ENCODE measurements at regions not wholly inside any gene's neighbourhood (a gene's known extent, or its start where the extent isn't known, plus 50 kb on each side); places are given as distances from the start of the nearest gene placed in this dataset.

DNA sequence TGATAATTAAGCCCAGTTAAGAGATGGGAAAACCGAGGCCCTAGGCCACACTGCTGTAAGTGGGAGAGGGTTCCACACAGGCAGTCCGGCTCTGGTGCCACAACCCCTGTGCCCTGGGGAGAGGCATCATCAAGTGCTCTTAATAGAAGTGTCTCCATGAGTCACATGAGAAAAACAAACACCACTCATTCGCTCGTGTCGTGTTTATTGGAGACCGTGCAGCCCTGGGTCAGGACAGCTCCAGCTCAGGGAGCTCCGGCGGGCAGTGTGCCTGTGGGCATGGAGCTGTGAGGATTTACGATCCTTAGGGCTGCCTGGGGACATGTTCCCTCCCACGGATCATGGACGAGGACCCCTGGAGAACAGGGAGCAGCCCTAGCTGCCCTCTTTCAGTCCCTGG, 658.5 kb downstream of the AJAP1 start:
- DNase-seq = no peak

DNA sequence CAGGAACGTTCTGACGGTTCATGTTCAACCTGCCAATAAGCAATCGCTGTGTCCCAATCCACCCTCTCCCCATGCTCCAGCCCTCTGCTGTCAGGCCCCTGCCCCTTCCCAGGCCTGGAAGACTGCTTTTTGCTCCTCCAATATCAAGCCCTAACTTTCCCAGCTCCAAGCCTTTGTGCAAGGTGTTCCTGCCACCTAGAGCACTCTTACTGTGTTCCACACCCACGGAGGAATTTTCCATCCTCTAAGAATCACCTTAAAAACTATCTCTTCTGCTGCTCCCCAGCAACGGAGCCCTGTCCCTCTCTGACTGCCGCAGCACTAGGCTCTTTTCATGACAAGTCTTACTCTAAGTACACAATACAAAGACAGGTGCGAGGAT, 657.9 kb downstream of the AJAP1 start:
- DNase-seq = no peak

DNA sequence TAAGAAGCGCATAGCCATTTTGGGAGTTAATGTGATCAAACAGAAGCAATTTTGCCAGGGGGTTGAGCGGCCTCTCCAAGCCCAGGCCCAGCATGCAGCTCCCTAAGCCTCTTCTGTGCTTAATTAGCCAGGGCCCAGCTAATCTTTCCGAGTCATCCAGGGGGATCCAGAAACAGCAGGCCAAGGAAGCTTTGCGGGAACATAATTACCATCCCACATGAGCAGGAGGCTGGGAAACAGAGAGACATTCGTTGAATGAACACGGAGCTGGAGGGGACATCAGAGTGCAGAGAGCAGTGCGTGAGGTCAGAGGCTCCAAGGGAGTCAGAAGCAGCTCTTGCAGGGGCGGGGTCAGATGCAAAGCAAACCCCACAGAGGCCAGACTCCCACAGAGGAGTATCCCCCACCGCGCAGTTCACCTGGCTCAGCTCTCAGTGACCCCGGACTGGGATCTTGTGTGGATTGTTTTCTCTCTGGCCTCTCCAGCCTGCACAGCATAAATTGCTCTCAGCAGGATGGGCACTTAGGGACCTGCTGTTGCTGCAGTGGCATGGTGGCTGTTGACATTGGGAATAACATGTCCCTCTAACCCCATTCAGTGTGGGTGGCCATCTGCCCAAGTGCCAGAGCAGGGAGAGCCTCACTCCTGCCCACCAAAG, 657.4 kb downstream of the AJAP1 start:
- no peak for DNase-seq

DNA sequence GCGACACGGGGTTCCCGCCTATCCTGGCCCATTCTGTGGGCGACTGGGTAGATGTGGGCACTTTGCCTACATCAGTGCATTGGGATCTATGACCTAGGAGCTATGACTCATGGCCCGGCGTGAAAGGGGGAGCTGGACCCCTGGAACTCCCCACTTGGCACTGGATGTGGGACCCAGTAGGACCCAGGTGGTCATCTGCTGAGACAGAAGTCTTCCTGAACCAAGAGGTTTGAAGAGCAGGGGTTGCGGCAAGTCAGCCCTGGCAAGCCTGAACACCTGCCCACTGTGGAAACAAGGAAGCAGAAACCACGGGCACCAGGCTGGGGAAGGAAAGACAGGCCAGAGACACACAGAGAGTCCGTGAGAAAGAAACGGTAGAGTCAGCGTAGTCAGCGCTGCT, 656.7 kb downstream of the AJAP1 start:
- DNase-seq = no peak

DNA sequence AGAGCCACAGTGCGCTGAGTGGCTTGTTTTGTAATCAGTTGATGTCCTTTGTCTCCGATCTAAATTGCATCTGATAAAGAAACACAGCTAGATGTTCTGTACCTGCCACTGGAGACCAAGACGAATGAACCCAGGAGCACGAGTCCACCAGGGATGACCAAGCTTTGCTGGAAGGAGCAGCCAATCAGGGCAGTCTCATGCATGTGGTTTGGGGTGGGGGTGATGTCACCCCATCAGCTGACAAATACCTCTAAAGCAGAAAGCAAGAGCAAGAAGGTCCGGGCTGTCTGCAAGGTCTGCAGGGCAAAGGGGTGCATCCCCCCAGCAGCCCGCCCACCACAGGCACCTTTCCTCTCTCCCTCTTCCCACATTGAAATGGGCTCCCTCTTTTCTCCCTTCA, 653.8 kb downstream of the AJAP1 start:
- DNase-seq = no peak

DNA sequence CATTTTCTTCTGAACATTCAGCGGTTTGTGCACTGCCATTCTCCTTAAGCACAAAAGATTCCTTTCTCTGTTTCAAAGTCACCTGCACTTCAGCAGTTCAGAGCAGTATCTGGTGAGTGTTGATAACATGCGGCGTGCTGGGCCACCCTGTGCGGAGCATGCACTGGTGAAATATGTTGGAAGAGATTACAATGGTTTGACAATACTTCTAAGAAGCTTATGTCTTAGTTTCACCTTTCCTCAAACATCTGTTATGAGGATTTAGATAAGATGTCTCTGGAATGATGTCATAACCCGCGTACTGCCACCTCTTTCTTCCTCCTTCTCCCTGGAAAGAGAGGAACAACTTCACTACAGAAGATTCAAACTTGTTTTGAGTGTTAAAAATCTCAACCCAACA, 650.3 kb downstream of the AJAP1 start:
- no peak for DNase-seq

DNA sequence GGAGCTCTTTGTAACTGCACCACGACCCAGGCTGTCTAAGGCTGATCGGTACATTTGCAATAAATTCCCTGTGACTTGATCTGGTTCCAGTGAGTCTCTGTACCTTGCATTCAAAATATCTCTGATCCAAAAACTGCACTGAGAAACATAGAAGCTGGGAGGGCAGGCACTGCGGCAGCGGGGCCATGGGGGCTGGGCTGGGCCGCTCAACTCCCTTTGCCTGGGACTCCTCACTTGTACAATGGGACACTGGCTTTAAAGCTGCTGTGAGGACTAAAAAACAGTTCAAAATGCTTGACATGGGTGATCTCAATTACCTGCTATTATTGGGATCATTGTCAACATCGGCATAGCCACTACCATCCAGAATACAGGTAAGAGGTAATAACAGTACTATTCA, 644.0 kb downstream of the AJAP1 start:
- DNase-seq = no peak

DNA sequence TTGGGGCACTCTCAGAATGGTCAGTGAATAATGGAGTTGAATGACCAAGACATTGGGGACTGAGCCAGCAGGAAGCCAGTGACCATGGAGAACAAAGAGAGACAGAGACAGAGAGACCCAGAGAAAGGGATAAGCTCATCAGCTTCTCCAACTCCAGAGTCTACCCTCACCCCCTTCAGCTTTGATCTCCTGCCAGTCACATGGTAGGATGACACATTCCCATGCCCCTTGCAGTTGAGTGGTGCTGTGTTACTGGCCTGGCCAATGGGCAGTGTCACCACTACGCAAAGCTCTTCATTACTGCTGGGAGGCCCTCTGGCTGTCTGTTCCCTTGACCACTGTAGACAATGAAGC, 643.5 kb downstream of the AJAP1 start:
- DNase-seq = no peak

DNA sequence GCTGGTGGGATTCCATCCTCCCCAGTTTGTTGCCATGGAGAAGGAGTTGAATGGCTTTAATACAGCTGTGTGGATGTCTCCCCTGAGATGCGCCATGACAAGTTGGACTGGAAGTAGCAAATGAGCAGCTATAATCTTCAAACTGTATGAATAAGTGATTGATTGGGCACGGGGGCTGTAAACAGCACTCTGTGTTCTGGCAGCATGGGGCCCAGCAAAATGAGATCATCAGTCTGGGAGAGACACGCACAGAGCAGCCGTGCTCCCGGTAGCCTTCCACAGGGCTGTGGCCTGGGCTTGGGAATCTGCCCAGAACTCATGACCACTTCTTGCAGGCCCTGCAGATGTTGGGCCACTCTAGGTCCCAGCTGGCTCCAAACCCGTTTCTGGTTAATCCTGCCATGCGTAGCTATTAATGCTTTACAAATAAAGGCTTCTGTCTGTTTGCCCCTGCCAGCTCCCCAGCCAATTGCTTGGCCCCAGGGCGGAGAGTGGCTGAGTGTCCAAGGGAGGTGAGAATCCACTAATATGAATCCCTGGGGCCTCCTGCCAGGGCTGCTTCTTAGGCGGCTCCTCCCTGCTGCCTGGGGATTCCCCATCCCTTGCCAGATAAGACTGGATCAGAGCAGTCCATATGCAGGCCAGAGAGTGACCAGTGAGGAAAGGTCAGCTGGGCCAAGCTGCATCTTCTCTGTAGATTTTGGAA, 642.9 kb downstream of the AJAP1 start:
- DNase-seq = no peak

DNA sequence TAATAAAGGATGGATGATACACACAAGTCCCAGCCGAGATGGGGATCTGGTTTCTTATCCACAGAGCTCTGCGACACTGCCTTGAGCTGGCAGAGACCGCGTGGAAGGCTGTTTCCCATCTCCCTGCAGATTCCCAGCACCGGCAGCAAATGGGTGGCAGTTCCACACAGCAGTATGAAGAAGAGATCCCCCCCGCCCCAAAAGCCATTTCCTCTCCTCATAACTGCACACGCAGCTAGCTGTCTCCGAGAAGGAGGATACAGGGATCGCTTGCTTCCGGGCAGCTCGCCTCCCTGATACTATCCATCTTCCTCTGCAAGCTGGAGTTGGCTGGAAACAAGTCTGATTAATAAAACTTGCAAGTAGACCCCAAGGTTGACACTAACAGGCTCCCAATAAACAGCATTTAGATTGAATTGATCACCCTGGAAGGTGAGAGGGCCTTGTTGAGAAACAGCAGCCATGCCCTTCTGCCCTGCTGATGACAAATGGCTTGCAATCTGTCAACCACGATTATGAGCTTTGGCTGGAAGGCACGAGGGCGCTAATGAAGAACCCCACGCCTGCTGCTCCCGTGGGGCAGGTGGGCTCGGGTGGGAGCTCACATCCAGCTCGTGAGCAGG, 642.3 kb downstream of the AJAP1 start:
- no peak for DNase-seq

DNA sequence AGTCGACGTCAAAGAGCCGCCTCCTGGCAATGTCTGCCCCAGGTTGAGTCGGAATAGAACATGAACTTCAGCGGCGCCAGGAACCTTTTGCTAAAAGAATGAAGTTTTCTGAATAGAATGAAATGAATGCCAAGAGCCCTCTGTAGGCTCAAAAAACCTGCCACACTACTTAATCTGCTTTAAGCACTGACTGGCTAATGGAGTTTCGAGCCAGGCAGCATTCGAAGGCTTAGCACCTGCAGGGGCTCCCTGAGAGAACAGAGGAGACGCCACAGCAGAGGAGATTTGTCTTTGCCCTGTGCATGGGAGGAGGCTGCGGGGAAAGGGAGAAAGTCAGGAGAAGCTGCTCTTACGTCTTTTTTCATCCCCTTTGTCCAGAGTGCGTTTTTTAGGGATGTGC, 641.7 kb downstream of the AJAP1 start:
- no peak for DNase-seq

DNA sequence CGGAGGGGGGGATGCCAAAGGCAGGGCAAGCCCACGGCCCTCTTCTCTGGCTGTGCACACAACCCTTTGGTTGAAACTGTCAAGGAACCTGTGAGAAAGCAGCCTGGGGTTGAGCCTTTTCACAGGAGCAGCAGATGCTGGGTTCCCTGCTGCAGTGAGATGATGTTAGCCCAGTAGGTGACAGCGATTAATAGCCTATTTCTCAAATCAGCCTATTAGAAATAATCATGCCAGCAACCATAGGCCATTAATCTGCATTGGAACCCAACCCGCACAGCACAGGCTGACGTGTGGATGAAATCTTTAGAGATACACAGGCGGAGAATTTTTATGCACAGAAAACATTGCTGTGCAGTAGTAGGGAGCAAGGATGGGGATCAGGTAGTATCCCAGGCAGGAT, 637.5 kb downstream of the AJAP1 start:
- DNase-seq = no peak

DNA sequence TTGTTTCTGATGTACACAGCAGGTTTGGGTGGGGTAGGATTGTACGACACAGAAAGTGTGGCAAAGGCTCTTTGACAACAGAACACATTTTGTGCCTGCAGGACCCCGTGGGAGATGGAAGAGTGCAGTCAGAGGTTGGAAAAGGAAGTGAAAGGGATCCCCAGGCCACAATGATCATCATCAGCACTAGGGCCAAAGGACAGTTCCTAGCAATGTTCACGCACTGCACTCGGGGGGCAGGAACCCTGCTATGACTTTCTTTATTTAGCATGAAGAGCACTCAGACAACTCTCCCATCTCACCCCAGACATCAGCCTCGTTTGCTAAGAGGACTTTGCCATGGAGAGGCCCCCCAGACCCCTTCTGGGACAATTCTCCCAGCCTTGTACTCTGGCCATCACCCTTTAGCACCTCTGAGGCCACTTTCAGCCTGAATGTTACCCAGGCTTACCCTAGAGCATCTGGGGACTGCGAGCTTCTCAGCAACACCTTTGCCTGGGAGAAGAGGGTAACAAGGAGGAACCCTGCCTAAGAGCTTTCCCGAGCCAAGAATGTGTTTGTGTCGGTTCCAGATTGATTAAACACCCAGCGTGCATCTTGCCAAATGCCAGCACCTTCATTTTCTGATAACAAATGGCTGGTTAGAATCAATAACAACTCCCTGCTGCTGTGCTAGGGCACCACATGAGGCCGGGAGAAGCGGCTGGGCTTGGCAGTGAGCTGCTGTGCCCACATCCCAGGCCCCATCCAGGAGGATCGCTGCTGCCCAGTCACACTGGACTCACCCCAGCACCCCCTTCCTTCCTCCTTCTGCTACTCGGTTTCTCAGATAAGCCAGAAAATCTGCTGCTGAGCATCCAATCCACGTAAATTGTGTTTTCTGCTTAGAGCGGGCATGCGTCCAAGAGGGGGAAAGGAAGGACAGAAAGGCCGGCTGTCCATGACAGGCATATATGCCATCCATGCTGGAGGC, 633.1 kb downstream of the AJAP1 start:
- DNase-seq = no peak

DNA sequence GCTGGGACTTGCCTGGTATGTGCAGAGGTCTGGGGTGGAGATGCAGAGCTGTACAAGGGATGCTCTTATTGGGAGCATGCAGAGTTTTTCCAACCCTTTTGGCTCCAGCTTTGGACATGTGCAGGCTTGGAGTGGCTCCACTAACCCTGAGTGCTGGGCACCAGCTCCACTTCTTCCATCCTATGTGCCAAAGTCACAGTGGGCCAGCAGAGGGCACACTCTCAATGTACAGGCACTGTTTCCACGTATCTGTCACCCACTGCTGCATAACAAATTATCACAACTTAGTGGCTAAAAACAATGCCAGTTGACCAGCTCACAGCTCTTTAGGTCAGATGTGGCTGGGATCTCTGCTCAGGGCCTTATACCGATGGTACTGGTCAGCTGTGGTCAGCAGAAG, 631.8 kb downstream of the AJAP1 start:
- DNase-seq = no peak

DNA sequence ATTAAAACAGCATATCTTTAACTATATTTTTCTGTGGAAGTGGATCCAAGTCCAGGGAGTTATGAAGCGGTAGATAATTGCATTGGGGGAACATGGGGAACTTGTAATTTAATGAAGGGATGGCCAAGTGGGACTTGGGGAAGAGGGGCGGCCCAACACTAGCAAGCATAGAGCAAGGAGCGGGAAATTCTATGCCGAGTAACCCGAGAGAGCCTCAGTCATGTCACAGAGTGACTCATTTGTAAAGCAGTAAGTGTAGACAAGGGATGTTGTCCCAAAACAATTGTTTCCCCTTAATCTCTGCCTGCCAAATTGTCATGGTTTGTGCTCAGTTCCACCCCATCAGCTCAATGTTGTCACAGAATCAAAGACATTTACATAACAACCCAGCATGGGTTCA, 620.1 kb downstream of the AJAP1 start:
- no peak for DNase-seq

DNA sequence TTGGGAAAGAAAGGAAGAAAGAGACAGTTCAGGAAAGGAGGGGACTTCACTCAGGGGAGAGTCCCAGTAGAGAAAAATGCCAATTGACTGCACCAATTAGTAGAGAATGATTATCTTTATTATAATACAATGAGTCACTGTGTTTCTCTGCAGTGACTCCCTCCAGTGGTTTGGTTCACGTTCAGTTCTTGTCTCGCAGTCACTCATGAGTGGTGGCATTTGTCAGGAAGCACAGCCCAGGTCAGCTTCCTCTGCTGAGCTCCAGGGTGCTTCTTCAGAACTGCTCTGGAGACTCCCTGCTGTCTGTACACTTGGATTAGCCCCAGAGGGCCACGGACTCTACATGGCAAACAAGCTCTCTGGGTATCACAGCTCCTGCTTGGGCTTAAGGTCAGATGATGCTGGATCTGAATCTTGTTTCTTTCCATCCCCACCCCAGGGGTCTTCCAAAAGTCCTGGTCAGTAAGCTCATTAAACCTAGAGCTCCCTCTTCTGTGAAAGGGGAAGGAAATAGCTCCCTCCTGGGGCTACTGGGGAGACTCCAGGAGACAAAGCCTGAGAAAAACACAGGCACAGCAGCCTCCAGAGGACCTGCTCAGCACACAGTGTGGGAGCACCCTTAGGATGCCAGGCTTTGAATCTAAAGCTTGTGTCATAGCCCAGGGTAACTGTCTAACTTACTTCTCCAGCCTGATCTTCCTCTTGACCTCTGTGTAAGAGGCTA, 619.0 kb downstream of the AJAP1 start:
- no peak for DNase-seq

DNA sequence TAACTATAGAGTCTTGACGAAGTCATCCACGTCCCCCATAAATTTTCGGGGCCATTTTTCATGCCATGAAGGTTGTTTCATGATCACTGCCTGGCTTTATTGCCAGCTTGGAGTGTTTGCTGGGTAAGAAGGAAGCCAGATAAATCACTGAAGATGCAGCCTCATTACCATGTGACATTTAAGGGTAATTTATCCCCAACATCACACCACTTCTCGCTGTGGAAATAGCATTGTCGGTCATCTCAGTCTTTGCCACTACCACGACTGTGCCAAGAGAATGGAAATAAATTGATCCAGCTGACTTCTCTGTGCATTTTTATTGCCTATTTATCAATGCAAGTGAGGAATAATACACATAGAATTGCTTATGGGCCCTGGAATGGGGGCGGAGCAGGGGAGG, 617.9 kb downstream of the AJAP1 start:
- DNase-seq = no peak

DNA sequence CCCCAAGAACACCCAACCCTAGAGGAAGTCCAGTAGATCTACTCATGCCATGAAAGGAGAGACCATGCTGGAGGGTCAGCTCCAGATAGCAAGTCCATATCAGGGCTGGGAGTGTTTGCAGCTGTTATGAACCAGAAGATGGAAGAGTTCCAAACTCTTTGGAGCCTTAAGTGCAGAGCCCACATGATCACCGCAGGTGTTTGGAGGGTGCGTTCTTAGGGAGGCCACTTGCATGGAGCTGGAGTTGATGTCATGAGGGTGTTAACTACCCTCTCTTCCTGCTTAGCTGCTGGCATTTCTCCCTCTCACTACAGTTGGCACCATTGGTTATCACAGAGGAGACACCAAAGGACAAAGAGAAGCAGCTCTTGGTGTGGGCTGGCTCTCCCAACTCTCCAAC, 616.9 kb downstream of the AJAP1 start:
- no peak for DNase-seq

DNA sequence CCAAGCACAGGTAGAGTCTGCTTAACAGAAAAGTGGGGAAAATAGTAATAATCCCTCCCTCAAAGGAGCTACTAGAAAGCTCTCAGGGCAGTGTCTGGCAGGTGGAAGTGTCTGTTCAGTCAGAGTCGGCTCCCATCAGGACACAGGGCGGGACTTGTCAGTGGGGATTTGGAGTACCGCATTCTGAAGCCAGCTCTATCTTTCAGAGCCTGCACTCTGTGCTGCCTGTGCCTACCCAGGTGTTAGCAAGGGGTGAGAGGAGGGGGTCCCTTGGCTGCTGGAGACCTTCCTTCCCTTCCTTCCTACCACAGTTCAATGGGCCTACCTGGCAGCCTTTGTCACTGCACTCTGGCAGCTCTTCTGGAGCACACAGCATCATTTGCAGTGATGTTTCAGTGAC, 615.5 kb downstream of the AJAP1 start:
- no peak for DNase-seq

DNA sequence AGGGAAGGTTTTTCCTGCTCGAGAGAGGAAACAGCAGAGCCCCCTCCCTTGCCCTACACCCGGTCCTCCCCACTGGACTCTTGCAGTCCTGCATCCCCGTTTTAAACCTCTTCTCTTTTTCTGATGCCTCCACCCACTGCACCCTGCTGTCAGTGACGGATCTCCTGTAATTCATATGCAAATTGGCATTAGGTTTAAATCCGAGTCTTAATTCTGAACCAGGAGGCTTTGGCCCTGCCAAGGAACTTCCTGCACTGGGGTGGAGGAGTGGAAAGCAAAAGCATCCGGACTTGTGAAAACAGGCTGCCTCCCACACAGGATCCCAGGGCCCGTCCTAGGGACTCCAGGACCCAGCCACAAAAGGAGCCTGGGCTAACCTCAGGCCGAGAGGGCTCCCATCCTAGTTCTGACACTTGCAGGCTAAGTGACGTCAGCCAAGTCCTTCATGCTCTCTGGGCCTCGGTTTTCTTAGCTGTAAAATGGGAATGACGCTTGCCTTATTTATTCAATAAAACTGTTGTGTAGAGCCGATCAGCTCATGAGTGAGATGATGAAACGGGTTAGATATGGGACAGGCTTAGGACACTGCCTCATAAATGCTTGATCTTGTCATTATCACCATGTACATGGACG, 613.3 kb downstream of the AJAP1 start:
- no peak for DNase-seq

DNA sequence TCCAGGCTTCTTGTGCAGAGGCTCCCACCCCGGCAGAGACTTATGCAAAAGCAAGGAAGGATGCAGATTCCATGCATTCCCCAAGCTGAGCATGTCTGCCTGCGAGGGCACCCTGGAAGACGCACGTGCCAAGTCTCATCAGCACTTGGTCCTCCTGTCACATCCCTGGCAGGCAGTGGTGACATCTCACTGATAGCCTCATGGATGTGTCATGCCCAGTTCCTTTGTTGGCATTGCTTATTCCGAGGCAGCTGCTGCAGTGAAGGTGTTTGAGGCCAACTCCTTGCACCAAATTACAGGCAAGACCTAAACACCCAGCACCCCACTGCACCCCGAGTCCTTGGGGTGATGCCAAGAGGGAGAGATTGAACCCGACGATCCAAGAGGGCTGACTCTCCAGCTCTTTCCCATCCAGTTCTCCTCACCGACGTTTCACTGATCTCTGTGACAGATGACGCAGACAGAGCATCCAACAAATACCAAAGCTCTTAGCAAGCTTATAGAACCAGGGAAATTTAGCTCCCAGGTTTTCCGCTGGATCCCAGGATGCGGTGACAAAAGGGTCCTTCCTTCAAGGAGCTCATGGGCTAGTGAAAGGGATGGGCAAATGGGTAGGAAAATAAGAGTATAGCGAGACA, 611.1 kb downstream of the AJAP1 start:
- no peak for DNase-seq

DNA sequence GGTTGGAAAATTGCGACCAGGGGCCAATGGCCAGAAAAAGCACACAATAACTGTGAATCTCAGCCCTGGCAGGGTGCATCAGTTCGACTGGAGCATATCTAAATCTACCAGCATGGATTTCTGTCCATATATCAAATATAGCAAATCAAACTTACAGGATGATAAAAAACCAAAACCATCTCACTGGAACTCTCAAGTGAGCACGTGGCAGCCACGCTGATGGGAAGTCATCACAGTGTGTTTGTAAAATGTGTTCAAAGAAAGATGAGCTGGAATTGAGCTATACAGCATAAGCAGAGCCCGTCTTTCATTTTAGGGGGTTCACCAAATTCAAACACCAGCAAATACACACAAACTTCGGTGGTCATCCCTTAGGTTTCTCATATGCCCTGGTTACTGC, 610.1 kb downstream of the AJAP1 start:
- DNase-seq = no peak
